NCI-H1694 (cell line): ENCODE measurements at regions not wholly inside any gene's neighbourhood (a gene's known extent, or its start where the extent isn't known, plus 50 kb on each side); places are given as distances from the start of the nearest gene placed in this dataset.

ENCODE experiments used
- DNase-seq: peaks from one replicate; lab custom pipeline; 2025; lab: John Stamatoyannopoulos, UW

DNA sequence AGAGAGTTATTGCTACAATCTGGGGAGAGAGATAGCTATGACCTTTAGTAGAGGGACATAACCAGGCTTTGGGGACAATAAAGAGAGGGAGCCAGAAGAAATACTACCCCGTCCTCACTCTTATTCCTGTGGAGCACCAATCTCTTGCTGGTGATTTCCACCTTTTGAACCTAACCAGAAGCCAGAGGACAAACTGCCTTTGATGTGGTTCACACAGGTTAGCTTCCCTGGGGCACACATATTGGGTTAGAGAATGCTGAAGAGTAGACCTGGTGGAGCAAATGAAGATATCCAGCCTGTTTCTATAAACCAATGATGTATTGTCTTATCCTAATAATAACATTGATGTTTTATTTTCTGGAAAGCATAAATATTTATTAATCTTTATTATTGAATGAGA is 399.3 kb downstream of the HTR7 start:
- DNase-seq = no peak

DNA sequence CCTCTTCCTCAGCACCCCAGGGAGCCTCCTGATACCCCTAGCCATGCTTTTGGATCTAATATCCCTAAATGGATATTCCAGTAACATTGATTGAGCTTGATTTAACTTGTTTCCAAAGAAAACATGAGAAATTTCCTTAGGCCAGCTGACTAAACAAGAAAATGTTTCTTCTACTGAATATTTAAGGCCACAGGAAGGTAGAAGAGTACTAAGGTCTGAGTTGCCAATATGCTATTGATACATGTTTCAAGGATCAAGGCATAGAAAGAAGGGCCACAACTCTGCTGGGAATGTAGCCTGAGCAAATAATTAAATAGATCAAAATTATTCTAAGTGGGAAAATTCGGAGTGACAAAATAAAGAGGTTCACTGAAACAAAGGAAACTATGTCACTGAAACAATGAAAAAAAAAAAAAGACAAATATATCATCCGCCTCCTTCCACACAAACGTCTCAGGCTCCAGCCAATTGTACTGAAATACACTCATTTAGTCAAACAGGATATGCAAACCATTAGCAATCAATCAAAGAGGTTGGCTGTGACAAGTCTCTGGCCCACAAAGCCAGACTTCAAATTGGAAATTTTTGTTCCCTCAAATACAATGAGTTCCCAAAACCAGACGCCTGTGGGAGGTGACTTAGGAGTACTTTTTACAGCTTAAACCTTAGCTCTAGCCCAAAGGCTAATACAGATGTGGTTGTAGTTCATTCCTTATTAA is 396.2 kb downstream of the HTR7 start:
- no peak for DNase-seq

DNA sequence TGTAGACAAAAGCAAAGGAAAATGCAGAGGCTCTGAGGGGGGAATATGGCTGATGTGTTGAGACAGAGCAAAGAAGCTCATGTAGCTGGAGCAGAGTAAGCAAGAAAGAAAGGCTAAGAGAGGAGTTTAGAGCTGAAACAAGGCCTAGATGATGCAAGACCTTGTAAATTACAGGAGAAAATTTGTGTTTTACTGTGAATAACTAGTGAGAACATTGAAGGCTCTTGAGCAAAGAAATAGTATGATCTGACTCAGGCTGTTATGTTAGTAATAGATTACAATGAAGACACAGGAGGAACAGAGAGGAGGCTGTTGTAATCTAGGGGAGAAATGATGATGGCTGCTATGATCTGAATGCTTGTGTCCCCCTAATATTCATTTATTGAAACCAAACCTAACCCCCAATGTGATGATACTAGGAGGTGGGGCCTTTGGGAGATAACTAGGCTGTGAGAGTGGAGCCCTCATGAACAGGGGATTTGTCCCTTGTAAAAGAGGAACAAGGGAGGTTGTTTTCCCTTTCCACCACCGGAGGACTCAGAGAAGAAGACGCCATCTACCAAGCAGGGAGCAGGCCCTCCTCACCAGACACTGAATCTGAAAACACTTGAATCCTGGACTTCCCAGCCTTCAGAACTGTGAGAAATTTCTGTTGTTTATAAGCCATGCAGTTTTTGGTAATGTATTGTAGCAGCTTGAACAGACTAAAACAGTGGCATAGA is 394.9 kb downstream of the HTR7 start:
- DNase-seq = no peak

DNA sequence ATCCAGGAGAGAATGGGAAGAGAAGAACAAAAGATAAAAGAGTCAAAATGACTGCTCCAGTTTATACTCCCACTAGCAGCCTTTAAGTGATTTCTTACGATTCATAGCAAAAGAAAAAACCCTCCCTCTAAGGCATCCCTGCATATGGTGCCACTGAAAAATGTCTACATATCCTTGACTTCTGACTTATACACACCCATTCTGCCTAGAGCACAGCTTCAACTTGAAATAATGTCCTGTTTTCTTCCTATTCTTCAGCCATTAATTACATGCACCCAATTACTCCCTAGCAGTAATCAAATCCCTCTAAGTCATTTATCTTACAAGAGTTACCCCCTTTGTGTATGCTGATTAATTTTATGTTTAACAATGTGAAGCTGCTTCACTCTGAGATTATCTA is 393.5 kb downstream of the HTR7 start:
- DNase-seq = no peak

DNA sequence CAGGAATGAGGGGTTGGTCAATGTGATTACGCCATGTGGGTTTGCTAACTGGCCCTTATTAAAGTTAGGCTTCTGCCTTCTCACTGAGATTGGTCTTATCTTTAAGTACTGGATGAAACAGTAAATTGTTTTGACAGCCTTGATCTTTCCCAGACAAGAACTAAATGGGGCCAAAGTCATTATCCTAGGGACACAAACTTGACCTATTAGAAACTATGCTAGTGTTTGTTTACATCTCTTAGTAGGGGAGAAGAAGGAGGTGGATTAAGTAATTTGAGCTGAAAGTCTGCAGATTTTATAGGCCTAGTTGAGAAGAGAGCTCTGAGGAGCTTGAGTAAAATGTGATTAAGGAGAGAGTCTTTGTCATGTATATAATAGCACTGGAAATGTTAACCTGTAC is 386.9 kb downstream of the HTR7 start:
- DNase-seq = no peak

DNA sequence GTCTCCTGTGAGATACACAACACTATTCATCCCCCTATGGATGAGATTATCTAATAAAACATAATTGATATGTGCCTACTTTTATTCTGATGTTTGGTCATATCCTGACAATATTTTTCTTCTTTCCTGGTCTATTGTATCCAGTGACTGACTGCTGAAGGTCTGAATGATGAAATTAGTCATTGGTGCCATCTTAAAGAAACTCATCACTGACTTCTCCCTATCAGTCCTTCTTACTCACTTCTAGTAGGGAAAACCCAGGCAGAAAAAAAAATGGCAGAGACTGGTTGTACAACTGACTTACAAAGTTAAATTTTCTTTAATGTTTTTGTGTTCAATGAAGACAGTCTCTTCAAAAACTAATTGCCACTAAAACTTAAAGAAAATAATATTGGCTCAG is 377.4 kb downstream of the HTR7 start:
- no peak for DNase-seq

DNA sequence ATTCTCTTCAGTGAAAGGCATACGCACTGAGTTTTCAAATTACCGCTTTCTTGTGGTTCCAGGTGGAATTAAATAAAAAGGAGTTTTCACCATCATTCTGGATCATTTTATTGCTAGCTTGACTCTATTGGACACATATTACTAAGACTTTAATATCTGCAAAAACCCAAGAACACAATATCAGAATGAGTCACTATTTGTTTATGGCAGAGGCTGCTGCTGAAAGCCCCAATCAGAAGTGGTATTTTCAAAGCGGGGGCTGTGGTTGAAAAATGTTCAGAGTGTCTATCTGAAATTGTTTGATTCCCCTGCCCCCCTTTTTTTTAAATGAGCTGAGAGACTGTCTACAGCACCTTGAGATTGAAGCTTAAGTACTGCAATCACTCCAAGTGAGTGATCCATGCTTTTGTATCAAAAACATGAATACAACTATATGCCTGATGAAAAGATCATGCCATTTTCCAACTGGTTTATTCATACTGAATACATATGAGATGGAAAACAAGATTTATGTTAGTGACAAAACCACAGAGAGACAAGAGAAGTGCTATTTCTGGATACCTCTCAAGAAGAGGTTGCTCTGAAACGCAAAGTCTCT is 376.4 kb downstream of the HTR7 start:
- DNase-seq = no peak

DNA sequence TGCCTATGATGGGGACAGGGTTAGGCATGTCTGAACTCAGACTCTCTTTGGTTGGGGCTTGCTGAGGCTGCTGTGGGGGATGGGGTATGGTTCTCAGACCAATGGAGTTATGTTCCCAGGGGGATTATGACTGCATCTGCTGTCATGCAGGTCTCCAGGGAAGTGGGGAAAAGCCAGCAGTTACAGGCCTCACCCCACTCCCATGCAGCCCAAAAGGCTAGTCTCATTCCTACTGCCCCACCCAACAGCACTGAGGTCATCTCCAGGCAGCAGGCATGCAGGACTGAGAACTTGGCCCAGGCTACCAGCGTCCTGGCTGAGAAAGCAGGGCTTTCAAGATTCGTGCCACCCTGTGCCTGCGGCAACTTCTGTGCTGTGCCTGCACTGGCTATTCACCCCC is 373.3 kb downstream of the HTR7 start:
- DNase-seq = no peak

DNA sequence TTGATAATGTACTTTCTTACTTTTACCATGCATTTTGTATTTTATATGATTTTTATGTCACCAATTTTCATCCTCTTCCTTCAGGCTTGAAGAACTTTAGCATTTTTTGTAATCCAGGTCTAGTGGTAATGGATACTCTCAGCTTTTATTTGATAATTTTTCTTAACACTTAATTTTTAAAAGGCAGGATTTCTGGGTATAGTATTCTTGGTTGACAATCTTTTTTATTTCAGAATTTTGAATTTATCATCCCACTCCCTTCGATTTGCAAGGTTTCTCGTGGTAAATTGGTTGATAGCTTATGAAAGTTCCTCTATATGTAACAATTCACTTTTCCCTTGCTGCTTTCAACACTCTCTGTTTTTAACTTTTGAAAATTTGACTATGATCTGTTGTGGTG is 363.7 kb downstream of the HTR7 start:
- no peak for DNase-seq

DNA sequence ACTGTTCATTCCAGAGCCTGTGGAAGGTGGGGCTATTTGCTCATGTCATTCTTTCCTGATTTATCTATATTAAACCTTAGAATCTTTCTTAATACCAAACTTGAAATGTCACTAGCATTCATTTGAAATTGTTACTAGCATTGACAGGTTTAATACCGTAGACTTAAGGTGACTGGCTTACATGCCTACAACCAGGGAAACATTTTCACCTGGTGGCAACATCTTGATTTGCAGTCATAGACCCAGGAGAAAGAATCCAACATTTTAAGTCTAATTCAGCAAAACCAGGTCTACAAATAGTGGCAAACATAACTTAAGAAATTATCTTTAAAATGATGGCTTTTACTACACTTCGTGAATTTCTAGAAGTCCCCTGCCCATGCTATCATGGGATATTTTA is 353.7 kb downstream of the HTR7 start:
- DNase-seq = no peak

DNA sequence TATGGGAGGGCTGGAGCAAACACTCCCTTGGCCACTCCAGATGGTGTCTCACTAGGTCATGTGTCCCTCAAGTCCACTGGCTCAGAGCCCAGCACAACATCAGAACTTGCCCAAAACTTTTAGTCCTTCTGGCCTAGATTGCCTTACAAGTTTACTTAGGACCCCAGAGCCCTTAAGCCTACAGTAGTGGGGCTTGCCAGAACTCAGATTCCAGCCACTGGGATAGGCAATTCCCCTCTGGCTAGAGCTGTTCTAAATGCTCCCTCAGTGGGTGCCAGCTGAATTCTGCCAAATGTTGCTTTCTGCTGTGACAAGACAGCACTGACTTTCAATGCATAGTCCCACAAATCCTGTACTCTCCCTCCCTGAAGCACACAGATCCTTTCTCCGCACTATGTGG is 331.1 kb downstream of the HTR7 start:
- DNase-seq = no peak

DNA sequence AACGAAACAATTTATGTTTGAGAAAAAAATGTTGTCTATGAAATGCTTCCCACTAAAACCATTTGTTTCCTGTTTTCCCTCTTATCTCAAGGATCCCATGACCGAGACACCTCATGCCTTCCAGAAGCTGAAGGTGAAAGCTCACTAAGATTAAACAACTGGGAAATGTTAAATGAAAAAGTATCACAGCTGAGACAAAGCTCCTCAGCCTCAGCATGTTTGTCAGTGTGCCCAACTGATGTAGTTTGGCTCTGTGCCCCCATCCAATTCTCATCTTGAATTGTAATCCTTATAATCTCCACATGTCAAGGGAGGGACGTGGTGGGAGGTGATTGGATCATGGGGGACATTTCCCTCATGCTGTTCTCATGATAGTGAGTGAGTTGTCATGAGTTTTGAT is 327.3 kb downstream of the HTR7 start:
- DNase-seq = no peak

DNA sequence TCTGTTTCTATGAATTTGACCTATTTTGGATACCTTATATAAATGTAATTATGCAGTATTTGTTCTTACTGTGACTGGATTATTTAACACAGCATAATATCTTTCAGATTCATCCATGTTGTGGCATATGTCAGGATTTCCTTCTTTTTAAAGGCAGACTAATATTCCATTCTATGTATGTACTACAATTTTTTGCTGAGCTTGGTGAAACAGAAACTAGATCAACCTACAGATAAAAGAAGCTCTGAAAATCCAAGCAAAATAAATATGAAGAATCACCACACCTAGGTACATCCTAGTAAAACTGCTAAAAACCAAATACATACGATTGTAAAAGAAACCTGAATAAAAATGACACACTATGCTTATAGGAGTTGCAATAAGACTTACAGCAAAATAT is 300.5 kb downstream of the HTR7 start:
- no peak for DNase-seq

DNA sequence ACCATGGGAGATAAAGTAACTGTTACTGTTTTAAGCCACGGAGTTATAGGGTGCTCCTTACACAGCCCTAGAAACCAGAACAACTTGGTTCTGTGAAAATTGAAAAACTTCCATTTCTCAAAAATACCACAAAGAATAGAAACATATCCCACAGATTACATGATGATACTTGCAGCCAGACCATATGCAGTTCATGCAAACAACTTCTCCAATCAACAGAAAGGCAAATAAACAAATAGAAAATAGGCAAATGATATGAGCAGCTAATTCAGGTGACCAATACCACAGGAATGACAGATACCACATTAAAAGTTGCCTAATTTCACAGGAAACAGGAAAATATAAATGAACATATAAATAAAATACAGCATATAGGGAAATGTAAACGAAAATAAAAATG is 297.5 kb downstream of the HTR7 start:
- no peak for DNase-seq

DNA sequence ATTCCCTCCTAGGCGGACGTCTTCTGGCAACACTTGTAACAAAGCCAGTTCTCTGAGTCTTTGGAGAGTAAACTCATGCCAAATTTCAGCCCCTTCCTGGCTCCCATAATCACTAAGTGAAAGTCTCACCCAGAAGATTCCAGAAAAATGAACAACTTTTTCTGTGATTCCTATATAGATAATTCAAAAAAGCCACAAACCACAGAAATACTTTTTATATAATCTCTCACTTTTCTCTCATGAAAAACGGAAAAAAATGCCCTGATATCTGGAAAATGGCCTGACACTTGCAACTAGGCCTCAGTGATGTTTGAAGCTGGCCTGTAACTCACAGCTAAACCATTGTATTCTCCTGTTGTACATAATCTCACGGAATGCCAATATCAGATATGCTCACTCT is 296.2 kb downstream of the HTR7 start:
- DNase-seq = no peak

DNA sequence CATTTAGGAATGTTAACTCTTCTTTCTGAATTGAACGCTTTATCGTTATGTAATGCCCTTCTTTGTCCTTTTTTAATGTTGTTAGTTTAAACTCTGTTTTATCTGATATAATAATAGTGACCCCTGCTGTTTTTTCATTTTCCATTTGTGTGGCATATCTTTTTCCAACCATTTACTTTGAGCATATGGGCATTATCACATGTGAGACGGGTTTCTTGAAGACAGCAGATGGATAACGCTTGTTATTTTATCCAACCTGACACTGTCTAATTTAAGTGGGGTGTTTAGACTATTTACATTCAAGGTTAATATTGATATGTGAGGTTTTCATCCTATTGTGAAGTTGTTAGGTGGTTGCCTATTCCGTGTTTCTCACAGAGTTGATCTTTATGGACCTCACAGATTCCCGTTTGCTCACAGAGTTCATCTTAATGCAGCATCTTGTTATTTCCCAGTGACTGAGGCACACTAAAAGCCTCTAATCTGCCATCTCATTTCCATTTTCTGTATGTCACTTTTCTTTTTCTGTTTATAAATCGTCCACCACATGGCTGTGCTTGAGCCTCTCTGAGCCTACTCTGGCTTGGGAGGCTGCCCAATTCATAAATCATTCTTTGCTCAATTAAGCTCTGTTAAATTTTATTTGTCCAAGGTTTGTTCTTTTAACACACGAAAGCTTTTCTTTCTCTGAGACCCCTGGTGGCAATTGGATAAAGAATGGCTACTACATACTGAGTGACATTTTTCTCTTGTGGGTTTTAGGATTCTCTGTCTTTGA is 286.2 kb downstream of the HTR7 start:
- no peak for DNase-seq

DNA sequence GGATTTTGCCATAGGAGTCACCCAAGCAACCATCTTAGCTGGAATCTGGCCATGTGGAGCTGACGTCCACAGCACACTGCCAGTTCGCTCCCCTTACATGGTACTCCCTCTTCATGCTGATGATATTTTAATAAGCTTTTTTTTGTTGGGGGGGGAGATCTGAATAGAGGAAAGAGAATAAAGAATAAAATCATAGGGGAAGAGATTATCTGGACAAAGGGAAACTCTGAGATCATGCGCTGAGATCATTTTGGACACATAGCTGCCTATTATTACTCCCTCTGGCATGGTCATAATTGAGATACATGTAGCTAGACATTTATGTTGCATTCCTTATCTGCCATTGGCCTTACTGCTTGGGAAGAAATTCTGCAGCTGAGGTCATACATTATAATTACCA is 282.7 kb downstream of the HTR7 start:
- DNase-seq = no peak

DNA sequence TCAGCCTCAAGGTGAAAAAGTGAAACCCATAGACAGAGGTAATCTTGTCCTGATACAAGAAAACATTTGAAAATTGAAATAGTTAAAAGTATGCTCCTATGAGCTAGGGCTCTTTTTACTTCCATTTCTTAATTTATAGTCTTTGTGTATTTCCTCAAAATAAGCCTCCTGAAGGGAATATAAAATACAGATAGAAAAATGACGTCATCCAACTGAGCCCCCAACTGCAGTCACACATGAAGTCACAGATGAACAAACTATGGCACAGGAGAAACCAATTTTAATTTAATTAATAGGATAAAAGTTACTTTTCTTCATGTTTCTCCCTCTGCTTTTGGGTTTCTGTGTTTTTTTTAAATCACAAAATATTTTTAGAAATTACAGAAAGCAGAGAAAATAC is 280.3 kb downstream of the HTR7 start:
- no peak for DNase-seq

DNA sequence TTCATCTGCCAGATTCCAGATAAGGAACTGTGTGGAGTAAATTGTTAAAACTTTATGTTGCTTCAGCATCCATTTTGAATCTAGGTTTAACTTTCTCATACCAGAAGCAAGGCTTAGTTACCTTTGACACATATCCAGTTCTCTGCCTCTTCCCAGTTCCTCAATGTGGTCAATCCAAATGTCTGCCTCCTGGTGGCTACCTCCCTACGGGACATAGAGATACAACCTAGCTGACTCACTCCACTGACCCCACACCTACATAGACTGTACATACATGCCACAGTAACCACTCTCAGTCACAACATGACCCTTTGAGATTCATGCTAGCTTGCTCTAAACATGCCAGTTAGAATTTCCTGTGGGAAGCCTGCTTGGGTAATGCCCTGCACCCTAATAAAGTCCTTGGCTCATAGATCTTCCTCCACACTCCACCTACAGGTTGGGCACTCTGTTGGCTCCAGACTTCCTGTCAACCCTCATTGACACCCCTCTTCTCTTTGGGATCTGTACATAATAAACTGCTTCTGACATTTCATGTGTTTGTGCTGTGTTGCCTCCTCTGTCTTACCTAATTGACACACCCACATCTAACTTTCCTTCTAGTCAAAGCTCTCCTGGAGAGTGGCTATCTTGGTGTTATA is 278.1 kb downstream of the HTR7 start:
- no peak for DNase-seq

DNA sequence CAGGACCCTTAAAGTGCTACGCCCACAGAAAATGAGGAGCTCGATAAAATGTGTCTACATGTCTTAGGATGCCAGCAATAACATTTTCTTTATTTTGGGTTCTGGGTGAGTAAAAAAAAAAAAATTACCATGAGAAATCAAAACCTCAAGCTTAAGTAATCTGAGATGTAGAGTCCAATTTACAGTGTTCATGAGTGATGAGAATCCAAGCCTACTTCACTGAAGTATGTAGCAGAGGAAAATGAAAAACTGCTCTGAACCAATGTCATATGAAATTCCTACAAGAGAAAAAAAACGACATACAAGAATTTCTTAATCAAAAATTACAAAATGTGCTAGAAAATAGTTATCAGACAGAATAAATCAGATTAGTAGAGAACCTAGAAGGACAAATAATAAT is 274.4 kb downstream of the HTR7 start:
- DNase-seq = no peak

DNA sequence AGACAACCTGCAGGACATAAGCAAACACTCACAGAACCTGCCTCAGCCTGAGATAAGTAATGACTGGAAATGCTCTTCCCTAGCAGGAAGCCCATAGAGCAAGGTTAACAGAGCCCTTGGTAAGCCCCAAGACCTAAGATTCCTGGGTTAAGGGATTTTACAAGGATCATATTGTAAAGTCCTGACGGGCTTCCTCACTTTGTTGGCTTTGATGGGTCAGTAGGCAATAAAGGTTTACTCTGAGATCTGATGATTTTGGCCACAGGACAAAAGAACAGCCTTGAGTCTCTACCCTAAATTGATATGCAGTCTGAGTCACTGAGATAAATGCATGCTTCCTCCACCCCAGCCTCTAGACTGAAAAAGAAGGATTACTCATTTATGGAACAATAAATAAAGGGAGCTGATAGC is 270.8 kb downstream of the HTR7 start:
- no peak for DNase-seq

DNA sequence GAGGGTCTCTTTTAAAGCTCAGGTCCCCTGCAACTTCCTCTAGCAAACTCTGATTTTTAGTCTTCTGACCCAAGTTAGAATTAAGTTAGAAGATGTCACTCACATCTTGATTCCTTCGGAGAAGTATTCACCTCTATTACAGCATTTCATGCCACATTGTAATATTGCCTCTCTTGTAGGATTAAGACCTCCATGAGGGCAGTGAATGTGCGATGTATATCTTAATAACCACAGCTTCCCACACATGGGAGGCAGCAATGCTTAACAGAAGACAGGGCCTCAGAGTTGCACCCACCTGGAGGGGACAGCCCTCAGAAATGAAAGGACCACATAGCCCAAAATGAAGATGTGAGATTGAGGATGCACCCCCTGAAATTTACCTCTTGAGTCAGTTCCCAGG is 270.3 kb downstream of the HTR7 start:
- no peak for DNase-seq
